ENCODE measurements at regions not wholly inside any gene's neighbourhood (a gene's known extent, or its start where the extent isn't known, plus 50 kb on each side); places are given as distances from the start of the nearest gene placed in this dataset.
A peak's percentile ranks its signal among the peaks of the same experiment; 100 is the strongest.
"Not testable (repeated sequence)": the region's sequence is repeated elsewhere in the genome, so short reads cannot be mapped to it uniquely, and the experiment has no call there.

- H3K9me3 ChIP-seq (ENCODE audit: insufficient read depth, low read depth, low read length): no peaks in the 10 kb centered on the region
- no peak overlapping the region for H3K27ac Mint-ChIP-seq (ENCODE audit: unreplicated experiment)
- H3K9me3 Mint-ChIP-seq (ENCODE audit: unreplicated experiment): no peaks in the 10 kb centered on the region
- no peak for TF ChIP-seq EZH2 (IDR thresholded peaks at IDR 0.05; ENCODE audit: insufficient read depth, low read length)
- no peak for TF ChIP-seq CTCF (IDR thresholded peaks at IDR 0.05; ENCODE audit: insufficient read depth, low read depth, low read length)
- H3K4me3 ChIP-seq (ENCODE audit: insufficient read depth, low read depth, low read length): no peak overlapping the region
- FAIRE-seq: no peak
- no peaks in the 10 kb centered on the region for H3K4me1 ChIP-seq (ENCODE audit: insufficient read depth, low read length)
- no peaks in the 10 kb centered on the region for H3K27me3 ChIP-seq (ENCODE audit: insufficient read depth, low read length)
- no peaks in the 10 kb centered on the region for H3K79me2 ChIP-seq (ENCODE audit: insufficient read depth, low read length)
- H4K20me1 ChIP-seq (ENCODE audit: insufficient read depth, low read length): no peaks in the 10 kb centered on the region
- no peaks in the 10 kb centered on the region for H3K4me1 Mint-ChIP-seq (ENCODE audit: low read depth, unreplicated experiment)
- no peaks in the 10 kb centered on the region for H3K36me3 Mint-ChIP-seq (ENCODE audit: low read depth, unreplicated experiment)
- no peaks in the 10 kb centered on the region for H3K36me3 ChIP-seq (ENCODE audit: insufficient read depth, low read length)
- no peak for DNase-seq (ENCODE audit: low read depth)
- no peak overlapping the region for H3K4me3 Mint-ChIP-seq (ENCODE audit: unreplicated experiment)
- H3K27me3 Mint-ChIP-seq (ENCODE audit: low read depth, unreplicated experiment): no peaks in the 10 kb centered on the region
- no peak overlapping the region for H2AFZ ChIP-seq (ENCODE audit: low read depth, low read length)
- H3K9ac ChIP-seq (ENCODE audit: low read length): no peak overlapping the region
- no peak overlapping the region for H3K27ac ChIP-seq (ENCODE audit: low read depth, low read length)
- no peak overlapping the region for H3K4me2 ChIP-seq (ENCODE audit: low read length)
These were observed 69.9 kb upstream of the NAA35 start for GRCh38 chr9:85871008-85871407.

- not testable (repeated sequence) for H3K9me3 ChIP-seq (ENCODE audit: insufficient read depth, low read depth, low read length); H3K27me3 Mint-ChIP-seq (ENCODE audit: low read depth, unreplicated experiment); H4K20me1 ChIP-seq (ENCODE audit: insufficient read depth, low read length); H3K4me3 Mint-ChIP-seq (ENCODE audit: unreplicated experiment); H3K9me3 Mint-ChIP-seq (ENCODE audit: unreplicated experiment); H3K36me3 ChIP-seq (ENCODE audit: insufficient read depth, low read length); H3K79me2 ChIP-seq (ENCODE audit: insufficient read depth, low read length); H3K27ac ChIP-seq (ENCODE audit: low read depth, low read length); H3K4me1 ChIP-seq (ENCODE audit: insufficient read depth, low read length); DNase-seq (ENCODE audit: low read depth); H2AFZ ChIP-seq (ENCODE audit: low read depth, low read length); FAIRE-seq; H3K4me1 Mint-ChIP-seq (ENCODE audit: low read depth, unreplicated experiment); H3K36me3 Mint-ChIP-seq (ENCODE audit: low read depth, unreplicated experiment); H3K4me3 ChIP-seq (ENCODE audit: insufficient read depth, low read depth, low read length); H3K27me3 ChIP-seq (ENCODE audit: insufficient read depth, low read length); H3K4me2 ChIP-seq (ENCODE audit: low read length); H3K9ac ChIP-seq (ENCODE audit: low read length)
- H3K27ac Mint-ChIP-seq (ENCODE audit: unreplicated experiment): peak overlapping the region; percentile 51
These were observed 69.3 kb upstream of the NAA35 start for GRCh38 chr9:85871683-85872082.

- no peak overlapping the region for H2AFZ ChIP-seq (ENCODE audit: low read depth, low read length)
- Mint-ChIP-seq H3K27ac (ENCODE audit: unreplicated experiment) (no peak overlapping the region), H3K27me3 (ENCODE audit: low read depth, unreplicated experiment) (no peaks in the 10 kb centered on the region), H3K9me3 (ENCODE audit: unreplicated experiment) (no peaks in the 10 kb centered on the region), H3K4me1 (ENCODE audit: low read depth, unreplicated experiment) (no peaks in the 10 kb centered on the region), H3K36me3 (ENCODE audit: low read depth, unreplicated experiment) (no peaks in the 10 kb centered on the region), H3K4me3 (ENCODE audit: unreplicated experiment) (no peak overlapping the region)
- H3K27me3 ChIP-seq (ENCODE audit: insufficient read depth, low read length): no peaks in the 10 kb centered on the region
- no peaks in the 10 kb centered on the region for H3K9me3 ChIP-seq (ENCODE audit: insufficient read depth, low read depth, low read length)
- TF ChIP-seq EZH2 (IDR thresholded peaks at IDR 0.05; ENCODE audit: insufficient read depth, low read length): no peak
- TF ChIP-seq CTCF (IDR thresholded peaks at IDR 0.05; ENCODE audit: insufficient read depth, low read depth, low read length): no peak
- H3K4me1 ChIP-seq (ENCODE audit: insufficient read depth, low read length): no peaks in the 10 kb centered on the region
- no peak overlapping the region for H3K27ac ChIP-seq (ENCODE audit: low read depth, low read length)
- H3K4me3 ChIP-seq (ENCODE audit: insufficient read depth, low read depth, low read length): no peak overlapping the region
- H3K79me2 ChIP-seq (ENCODE audit: insufficient read depth, low read length): no peaks in the 10 kb centered on the region
- DNase-seq (ENCODE audit: low read depth) (no peak), FAIRE-seq (no peak)
- H3K36me3 ChIP-seq (ENCODE audit: insufficient read depth, low read length): no peaks in the 10 kb centered on the region
- H4K20me1 ChIP-seq (ENCODE audit: insufficient read depth, low read length): no peaks in the 10 kb centered on the region
- no peak overlapping the region for H3K4me2 ChIP-seq (ENCODE audit: low read length)
- H3K9ac ChIP-seq (ENCODE audit: low read length): no peak overlapping the region
These were observed 68.5 kb upstream of the NAA35 start for GRCh38 chr9:85872463-85872862.

All from astrocyte (in vitro differentiated cells and primary cell).